SK-N-SH (cell line): ENCODE measurements at regions not wholly inside any gene's neighbourhood (a gene's known extent, or its start where the extent isn't known, plus 50 kb on each side); places are given as distances from the start of the nearest gene placed in this dataset.

Experiments used
- CTCF ChIA-PET: fragments of 300-600, 350-600 bp; formaldehyde crosslinking; extraction: SDS; loops from one replicate; lab custom pipeline; 2021; lab: Yijun Ruan, JAX
- POLR2A ChIA-PET: fragments of 350-600 bp; sonication (Branson Sonifier 250); formaldehyde crosslinking; extraction: SDS; loops from one replicate; lab custom pipeline; 2020; ENCODE audit warnings: antibody characterized with exemption, inconsistent platforms; lab: Yijun Ruan, JAX
- DNase-seq: peaks from one replicate; pipeline ENCODE4 v3.0.0; 2012
- H2AFZ ChIP-seq: fragments of 200-600 bp; sonication (generic); 2 replicates; pipeline ENCODE4 v1.8.1; 2016; ENCODE audit warnings: antibody characterized with exemption, mild to moderate bottlenecking, low read depth
- H3F3A ChIP-seq: fragments of 200-600 bp; sonication (generic); replicated peaks from 2 replicates; pipeline ENCODE3; 2016; ENCODE audit warnings: antibody characterized with exemption, mild to moderate bottlenecking; ENCODE audit not compliant: insufficient read depth
- H3K27ac ChIP-seq, 2 experiments: fragments of 200-500 bp in 1 of 2; fragments of 200-600 bp in 1 of 2; sonication (Bioruptor generic) in 1 of 2; sonication (generic), shearing (Covaris generic) in 1 of 2; 2 replicates each; pipeline versions ENCODE4 v1.5.1 to v1.6.1; 2014 to 2016; ENCODE audit warnings: low read depth in 2 of 2, inconsistent platforms in 1 of 2, low read length in 1 of 2, mild to moderate bottlenecking in 1 of 2, mixed read lengths in 1 of 2
- H3K27me3 ChIP-seq: fragments of 200-600 bp; sonication (generic), shearing (Covaris generic); 2 replicates; pipeline ENCODE4 v1.6.1; 2016; ENCODE audit warnings: mixed run types; ENCODE audit not compliant: insufficient read depth
- H3K36me3 ChIP-seq, 2 experiments: fragments of 200-500 bp in 1 of 2; fragments of 200-600 bp in 1 of 2; sonication (Bioruptor generic) in 1 of 2; sonication (generic) in 1 of 2; replicated peaks in 1 of 2; 2 replicates each; pipeline versions ENCODE3 to v1.5.1; 2014 to 2016; ENCODE audit warnings: low read length in 1 of 2, mild to moderate bottlenecking in 1 of 2; ENCODE audit not compliant: insufficient read depth in 2 of 2, control insufficient read depth in 1 of 2
- H3K4me1 ChIP-seq, 2 experiments: fragments of 200-500 bp in 1 of 2; fragments of 200-600 bp in 1 of 2; sonication (Bioruptor generic) in 1 of 2; sonication (generic), shearing (Covaris generic) in 1 of 2; 2 replicates each; pipeline versions ENCODE4 v1.5.1 to v1.6.1; 2014 to 2016; ENCODE audit warnings: low read depth in 1 of 2, low read length in 1 of 2, mixed run types in 1 of 2; ENCODE audit not compliant: insufficient read depth in 2 of 2, control insufficient read depth in 1 of 2
- H3K4me2 ChIP-seq: fragments of 200-600 bp; sonication (generic), shearing (Covaris generic); 2 replicates; pipeline ENCODE4 v1.6.1; 2017; ENCODE audit warnings: mixed run types
- H3K4me3 ChIP-seq, 2 experiments: fragments of 200-500 bp in 1 of 2; fragments of 200-600 bp in 1 of 2; sonication (Bioruptor generic) in 1 of 2; sonication (generic), shearing (Covaris generic) in 1 of 2; 2 replicates each; pipeline versions ENCODE4 v1.5.1 to v1.8.1; 2014 to 2016; ENCODE audit warnings: low read depth in 2 of 2, inconsistent platforms in 1 of 2, low read length in 1 of 2, mild to moderate bottlenecking in 1 of 2, mixed read lengths in 1 of 2, moderate library complexity in 1 of 2
- H3K79me2 ChIP-seq: fragments of 200-600 bp; sonication (generic); 2 replicates; pipeline ENCODE4 v1.8.1; 2017; ENCODE audit warnings: mild to moderate bottlenecking; ENCODE audit not compliant: insufficient read depth
- H3K9ac ChIP-seq: fragments of 200-600 bp; sonication (generic); 2 replicates; pipeline ENCODE4 v1.6.1; 2017; ENCODE audit warnings: mixed run types
- H3K9me2 ChIP-seq: fragments of 200-600 bp; sonication (generic); 2 replicates; pipeline ENCODE4 v1.6.1; 2017; ENCODE audit warnings: mixed run types
- H3K9me3 ChIP-seq: fragments of 200-600 bp; sonication (generic); 2 replicates; pipeline ENCODE4 v1.6.1; 2017; ENCODE audit warnings: mixed run types, mild to moderate bottlenecking, moderate library complexity
- H4K20me1 ChIP-seq: fragments of 200-600 bp; sonication (generic); 2 replicates; pipeline ENCODE4 v1.6.1; 2017; ENCODE audit warnings: mild to moderate bottlenecking, mixed run types; ENCODE audit not compliant: insufficient read depth
- CHD2 ChIP-seq: fragments of 150-350 bp; IDR thresholded peaks from 2 replicates; pipeline ENCODE4 v1.6.1; 2018; ENCODE audit warnings: low read length; ENCODE audit not compliant: partially characterized antibody
- ELF1 ChIP-seq: IDR thresholded peaks from 2 replicates; pipeline ENCODE4 v1.4.0; 2012
- EP300 ChIP-seq, 2 experiments: IDR thresholded peaks; 2 replicates each; pipeline versions ENCODE4 v1.4.0 to v1.6.1; 2012; ENCODE audit warnings: borderline replicate concordance in 1 of 2, low read depth in 1 of 2, low read length in 1 of 2
- EZH2phosphoT487 ChIP-seq: fragments of 200-600 bp; sonication (generic); IDR thresholded peaks from 2 replicates; pipeline ENCODE4 v1.6.1; 2017; ENCODE audit warnings: low read depth, mixed run types, mild to moderate bottlenecking, antibody characterized with exemption, moderate library complexity, borderline replicate concordance
- FOXJ3 ChIP-seq: sonication (generic); formaldehyde crosslinking; IDR thresholded peaks from 2 replicates; pipeline ENCODE4 v1.5.1; 2020; ENCODE audit warnings: mild to moderate bottlenecking, missing genetic modification reagents
- GABPA ChIP-seq: IDR thresholded peaks from 2 replicates; pipeline ENCODE4 v1.4.0; 2012; ENCODE audit warnings: low read depth, mild to moderate bottlenecking
- GATA2 ChIP-seq: sonication (generic); formaldehyde crosslinking; IDR thresholded peaks from 2 replicates; pipeline ENCODE4 v1.5.0; 2020; ENCODE audit warnings: mild to moderate bottlenecking, missing genetic modification reagents
- JUND ChIP-seq: IDR thresholded peaks from 2 replicates; pipeline ENCODE4 v1.4.0; 2012
- MXI1 ChIP-seq: IDR thresholded peaks from 2 replicates; pipeline ENCODE4 v1.6.1; 2012; ENCODE audit warnings: mild to moderate bottlenecking, low read depth, low read length, improper control_type of control experiment
- NFIC ChIP-seq: IDR thresholded peaks from 2 replicates; pipeline ENCODE4 v1.4.0; 2012; ENCODE audit warnings: borderline replicate concordance
- NRF1 ChIP-seq: IDR thresholded peaks from 2 replicates; pipeline ENCODE4 v1.6.1; 2012; ENCODE audit warnings: low read depth, mild to moderate bottlenecking, low read length
- RAD21 ChIP-seq: IDR thresholded peaks from 2 replicates; pipeline ENCODE4 v1.6.1; 2012; ENCODE audit warnings: mild to moderate bottlenecking, low read length
- RCOR1 ChIP-seq: fragments of 150-350 bp; IDR thresholded peaks from 2 replicates; pipeline ENCODE4 v1.6.1; 2017; ENCODE audit warnings: antibody characterized with exemption, low read length
- RFX5 ChIP-seq: IDR thresholded peaks from 2 replicates; pipeline ENCODE4 v1.6.1; 2012; ENCODE audit warnings: mild to moderate bottlenecking, improper control_type of control experiment, low read length
- RXRA ChIP-seq: IDR thresholded peaks from 2 replicates; pipeline ENCODE4 v1.4.0; 2012; ENCODE audit warnings: low read depth, mild to moderate bottlenecking, borderline replicate concordance
- SIN3A ChIP-seq: IDR thresholded peaks from 2 replicates; pipeline ENCODE4 v1.6.1; 2012; ENCODE audit warnings: low read depth, mild to moderate bottlenecking, low read length, moderate library complexity, borderline replicate concordance
- SMC3 ChIP-seq: IDR thresholded peaks from 2 replicates; pipeline ENCODE4 v1.6.1; 2012; ENCODE audit warnings: low read depth, low read length, improper control_type of control experiment
- TAF1 ChIP-seq: IDR thresholded peaks from 2 replicates; pipeline ENCODE4 v1.6.1; 2012; ENCODE audit warnings: low read depth, mild to moderate bottlenecking, low read length, moderate library complexity, borderline replicate concordance
- TCF12 ChIP-seq: IDR thresholded peaks from 2 replicates; pipeline ENCODE4 v1.4.0; 2012
- WGBS: methylation state at CpG from one replicate; pipeline ENCODE4 v1.1.6; 2017; ENCODE audit warnings: low lambda C conversion rate; 5-methylcytosine and 5-hydroxymethylcytosine counted together
- TF ChIP-seq, protein P1 (sequence below): IDR thresholded peaks from 2 replicates; pipeline ENCODE4; 2012
- TF ChIP-seq, protein P2 (sequence below): fragments of 200-600 bp; sonication (generic); IDR thresholded peaks from 2 replicates; pipeline ENCODE4 v1.6.1; 2017; ENCODE audit warnings: antibody characterized with exemption, mild to moderate bottlenecking, moderate library complexity
- TF ChIP-seq, protein P3 (sequence below): IDR thresholded peaks from 2 replicates; pipeline ENCODE4 v1.4.0; 2012; ENCODE audit warnings: low read depth, borderline replicate concordance
- TF ChIP-seq, protein P4 (sequence below): IDR thresholded peaks from 2 replicates; pipeline ENCODE4 v1.6.1; 2012; ENCODE audit warnings: mild to moderate bottlenecking, low read depth, low read length, moderate library complexity

DNA sequence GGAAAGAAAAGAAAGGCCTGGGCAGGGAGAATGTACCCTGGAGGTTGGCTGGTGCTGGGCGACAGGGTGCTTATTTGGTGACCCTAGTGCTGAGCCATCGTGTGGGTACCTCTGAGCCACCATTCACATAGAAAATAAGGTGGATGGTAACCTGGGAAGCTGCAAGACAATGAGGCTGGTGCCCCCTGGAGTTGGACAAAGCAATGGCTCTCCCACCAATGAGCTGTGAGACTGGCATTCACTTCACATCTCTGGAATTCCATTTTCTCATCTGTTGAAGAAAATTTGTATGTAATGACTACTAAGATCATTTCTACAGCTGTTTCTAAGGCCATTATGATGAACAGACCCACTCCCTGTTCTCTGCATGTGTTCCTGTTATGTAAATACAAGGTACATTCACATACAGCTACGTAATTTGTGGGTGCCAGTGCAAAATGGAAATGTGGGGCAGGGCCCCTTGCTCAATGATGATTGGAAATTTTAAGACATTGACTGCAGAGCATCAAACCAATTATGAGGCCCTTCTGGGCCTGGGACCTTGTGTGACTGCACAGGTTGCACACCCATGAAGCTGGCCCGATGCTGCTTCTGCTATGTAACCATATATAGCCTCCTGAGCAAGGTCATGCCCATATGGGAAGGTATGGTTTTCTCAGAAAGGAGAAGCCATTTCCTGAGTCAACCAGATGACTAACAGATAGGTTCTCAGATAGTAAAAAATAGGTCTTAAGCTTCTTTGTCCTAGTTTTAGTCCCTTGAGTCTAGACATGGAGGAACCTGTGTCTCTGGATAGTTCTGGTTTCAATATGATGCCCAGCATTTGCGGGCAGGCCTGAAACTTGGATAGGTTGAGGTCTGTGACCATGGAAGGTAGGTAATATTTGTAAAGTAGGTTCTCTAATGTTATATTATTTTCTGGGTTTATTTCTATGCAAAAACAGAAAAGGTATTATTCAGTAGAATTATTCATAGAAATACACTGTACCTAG is 63.4 kb upstream of the IGF1 start:
- ChIA-PET CTCF (interaction anchor here (0.6 to 2.9 kb wide), 2 partner anchors 9 to 547 kb away, joined by 3 to 6 read pairs; no protein-coding TSS in a partner anchor), POLR2A (no interaction called here)
- 67% methylated on average over 5 of the region's 5 CpGs for WGBS
- no peak for DNase-seq
- Histone ChIP-seq H3K79me2 (no peaks in the 10 kb centered on the region), H3K9me3 (no peaks in the 10 kb centered on the region), H3K4me2 (peak overlapping the region; percentile 59; the same call in 1 of the 2 replicates), H3K4me3 (no peak overlapping the region), H3K27ac (peak overlapping the region in 1 of 2 experiments; percentile 59; a peak in 2 of 4 replicates), H4K20me1 (no peaks in the 10 kb centered on the region), H3K36me3 (no peaks in the 10 kb centered on the region), H2AFZ (no peak overlapping the region; the same call in 1 of the 2 replicates), H3K9ac (peak overlapping the region; percentile 30; the same call in 1 of the 2 replicates), H3K9me2 (no peaks in the 10 kb centered on the region), H3F3A (peaks cover 26% of the 10 kb centered on the region), H3K27me3 (no peaks in the 10 kb centered on the region), H3K4me1 (peaks cover 0 to 51% of the 10 kb centered on the region in 2 experiments; a peak in 2 of 4 replicates)
- TF ChIP-seq FOXJ3 (CRISPR knock-in tag), result no peak
- TF ChIP-seq ELF1, result no peak
- TF ChIP-seq EZH2phosphoT487, result no peak
- TF ChIP-seq MXI1, result no peak
- TF ChIP-seq, protein P1, sequence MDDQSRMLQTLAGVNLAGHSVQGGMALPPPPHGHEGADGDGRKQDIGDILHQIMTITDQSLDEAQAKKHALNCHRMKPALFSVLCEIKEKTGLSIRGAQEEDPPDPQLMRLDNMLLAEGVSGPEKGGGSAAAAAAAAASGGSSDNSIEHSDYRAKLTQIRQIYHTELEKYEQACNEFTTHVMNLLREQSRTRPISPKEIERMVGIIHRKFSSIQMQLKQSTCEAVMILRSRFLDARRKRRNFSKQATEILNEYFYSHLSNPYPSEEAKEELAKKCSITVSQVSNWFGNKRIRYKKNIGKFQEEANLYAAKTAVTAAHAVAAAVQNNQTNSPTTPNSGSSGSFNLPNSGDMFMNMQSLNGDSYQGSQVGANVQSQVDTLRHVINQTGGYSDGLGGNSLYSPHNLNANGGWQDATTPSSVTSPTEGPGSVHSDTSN, result no peak
- no peak for TF ChIP-seq GATA2
- TF ChIP-seq, protein P2, sequence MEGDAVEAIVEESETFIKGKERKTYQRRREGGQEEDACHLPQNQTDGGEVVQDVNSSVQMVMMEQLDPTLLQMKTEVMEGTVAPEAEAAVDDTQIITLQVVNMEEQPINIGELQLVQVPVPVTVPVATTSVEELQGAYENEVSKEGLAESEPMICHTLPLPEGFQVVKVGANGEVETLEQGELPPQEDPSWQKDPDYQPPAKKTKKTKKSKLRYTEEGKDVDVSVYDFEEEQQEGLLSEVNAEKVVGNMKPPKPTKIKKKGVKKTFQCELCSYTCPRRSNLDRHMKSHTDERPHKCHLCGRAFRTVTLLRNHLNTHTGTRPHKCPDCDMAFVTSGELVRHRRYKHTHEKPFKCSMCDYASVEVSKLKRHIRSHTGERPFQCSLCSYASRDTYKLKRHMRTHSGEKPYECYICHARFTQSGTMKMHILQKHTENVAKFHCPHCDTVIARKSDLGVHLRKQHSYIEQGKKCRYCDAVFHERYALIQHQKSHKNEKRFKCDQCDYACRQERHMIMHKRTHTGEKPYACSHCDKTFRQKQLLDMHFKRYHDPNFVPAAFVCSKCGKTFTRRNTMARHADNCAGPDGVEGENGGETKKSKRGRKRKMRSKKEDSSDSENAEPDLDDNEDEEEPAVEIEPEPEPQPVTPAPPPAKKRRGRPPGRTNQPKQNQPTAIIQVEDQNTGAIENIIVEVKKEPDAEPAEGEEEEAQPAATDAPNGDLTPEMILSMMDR, result peak; percentile 55
- TF ChIP-seq, protein P3, sequence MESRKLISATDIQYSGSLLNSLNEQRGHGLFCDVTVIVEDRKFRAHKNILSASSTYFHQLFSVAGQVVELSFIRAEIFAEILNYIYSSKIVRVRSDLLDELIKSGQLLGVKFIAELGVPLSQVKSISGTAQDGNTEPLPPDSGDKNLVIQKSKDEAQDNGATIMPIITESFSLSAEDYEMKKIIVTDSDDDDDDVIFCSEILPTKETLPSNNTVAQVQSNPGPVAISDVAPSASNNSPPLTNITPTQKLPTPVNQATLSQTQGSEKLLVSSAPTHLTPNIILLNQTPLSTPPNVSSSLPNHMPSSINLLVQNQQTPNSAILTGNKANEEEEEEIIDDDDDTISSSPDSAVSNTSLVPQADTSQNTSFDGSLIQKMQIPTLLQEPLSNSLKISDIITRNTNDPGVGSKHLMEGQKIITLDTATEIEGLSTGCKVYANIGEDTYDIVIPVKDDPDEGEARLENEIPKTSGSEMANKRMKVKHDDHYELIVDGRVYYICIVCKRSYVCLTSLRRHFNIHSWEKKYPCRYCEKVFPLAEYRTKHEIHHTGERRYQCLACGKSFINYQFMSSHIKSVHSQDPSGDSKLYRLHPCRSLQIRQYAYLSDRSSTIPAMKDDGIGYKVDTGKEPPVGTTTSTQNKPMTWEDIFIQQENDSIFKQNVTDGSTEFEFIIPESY, result no peak
- TF ChIP-seq, protein P4, sequence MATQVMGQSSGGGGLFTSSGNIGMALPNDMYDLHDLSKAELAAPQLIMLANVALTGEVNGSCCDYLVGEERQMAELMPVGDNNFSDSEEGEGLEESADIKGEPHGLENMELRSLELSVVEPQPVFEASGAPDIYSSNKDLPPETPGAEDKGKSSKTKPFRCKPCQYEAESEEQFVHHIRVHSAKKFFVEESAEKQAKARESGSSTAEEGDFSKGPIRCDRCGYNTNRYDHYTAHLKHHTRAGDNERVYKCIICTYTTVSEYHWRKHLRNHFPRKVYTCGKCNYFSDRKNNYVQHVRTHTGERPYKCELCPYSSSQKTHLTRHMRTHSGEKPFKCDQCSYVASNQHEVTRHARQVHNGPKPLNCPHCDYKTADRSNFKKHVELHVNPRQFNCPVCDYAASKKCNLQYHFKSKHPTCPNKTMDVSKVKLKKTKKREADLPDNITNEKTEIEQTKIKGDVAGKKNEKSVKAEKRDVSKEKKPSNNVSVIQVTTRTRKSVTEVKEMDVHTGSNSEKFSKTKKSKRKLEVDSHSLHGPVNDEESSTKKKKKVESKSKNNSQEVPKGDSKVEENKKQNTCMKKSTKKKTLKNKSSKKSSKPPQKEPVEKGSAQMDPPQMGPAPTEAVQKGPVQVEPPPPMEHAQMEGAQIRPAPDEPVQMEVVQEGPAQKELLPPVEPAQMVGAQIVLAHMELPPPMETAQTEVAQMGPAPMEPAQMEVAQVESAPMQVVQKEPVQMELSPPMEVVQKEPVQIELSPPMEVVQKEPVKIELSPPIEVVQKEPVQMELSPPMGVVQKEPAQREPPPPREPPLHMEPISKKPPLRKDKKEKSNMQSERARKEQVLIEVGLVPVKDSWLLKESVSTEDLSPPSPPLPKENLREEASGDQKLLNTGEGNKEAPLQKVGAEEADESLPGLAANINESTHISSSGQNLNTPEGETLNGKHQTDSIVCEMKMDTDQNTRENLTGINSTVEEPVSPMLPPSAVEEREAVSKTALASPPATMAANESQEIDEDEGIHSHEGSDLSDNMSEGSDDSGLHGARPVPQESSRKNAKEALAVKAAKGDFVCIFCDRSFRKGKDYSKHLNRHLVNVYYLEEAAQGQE, result no peak
- TF ChIP-seq NRF1, result no peak
- no peak for TF ChIP-seq TCF12
- TF ChIP-seq SMC3, result peak; percentile 18; the same call in 1 of the 2 replicates
- 0 out of 2 replicates have a peak, but pooled peaks have one; percentile 16 for TF ChIP-seq RXRA
- no peak for TF ChIP-seq RCOR1
- TF ChIP-seq NFIC, result no peak
- TF ChIP-seq CHD2, result no peak
- TF ChIP-seq SIN3A, result no peak
- peak; percentile 28; the same call in 1 of the 2 replicates for TF ChIP-seq RAD21
- TF ChIP-seq GABPA, result no peak
- no peak for TF ChIP-seq EP300 (IDR thresholded peaks at IDR 0.05; ENCODE audit: borderline replicate concordance in 1 of 2, low read depth in 1 of 2, low read length in 1 of 2)
- TF ChIP-seq JUND, result no peak
- TF ChIP-seq RFX5, result no peak
- TF ChIP-seq TAF1, result no peak
